GM18511 (cell line): ENCODE measurements at regions not wholly inside any gene's neighbourhood (a gene's known extent, or its start where the extent isn't known, plus 50 kb on each side); places are given as distances from the start of the nearest gene placed in this dataset.

Source experiments
- ATAC-seq: cut with Tn5 transposase; IDR thresholded peaks from one replicate; pipeline ENCODE4 v1.9.1; 2021; ENCODE audit warnings: mild to moderate bottlenecking, moderate library complexity; ENCODE audit not compliant: unreplicated experiment

DNA sequence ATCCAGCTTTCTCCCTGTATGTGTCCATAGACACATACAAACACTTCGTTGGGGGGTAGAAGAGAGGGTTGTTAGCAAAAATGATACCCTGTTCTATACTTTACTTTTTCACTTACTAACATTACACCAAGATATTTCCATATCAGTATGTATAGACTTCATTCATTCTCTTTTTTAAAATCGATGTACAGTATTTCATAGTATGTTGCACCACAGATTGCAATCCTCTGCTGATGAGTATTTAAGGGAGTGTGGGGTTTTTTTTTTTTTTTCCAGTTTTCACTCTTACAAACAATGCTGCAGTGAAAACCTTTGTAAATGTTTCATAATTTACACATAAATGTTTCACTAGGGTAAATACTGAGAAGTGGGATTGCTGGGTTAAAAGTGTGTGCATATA, 402.3 kb downstream of the LRATD1 start:
- ATAC-seq = no peak

DNA sequence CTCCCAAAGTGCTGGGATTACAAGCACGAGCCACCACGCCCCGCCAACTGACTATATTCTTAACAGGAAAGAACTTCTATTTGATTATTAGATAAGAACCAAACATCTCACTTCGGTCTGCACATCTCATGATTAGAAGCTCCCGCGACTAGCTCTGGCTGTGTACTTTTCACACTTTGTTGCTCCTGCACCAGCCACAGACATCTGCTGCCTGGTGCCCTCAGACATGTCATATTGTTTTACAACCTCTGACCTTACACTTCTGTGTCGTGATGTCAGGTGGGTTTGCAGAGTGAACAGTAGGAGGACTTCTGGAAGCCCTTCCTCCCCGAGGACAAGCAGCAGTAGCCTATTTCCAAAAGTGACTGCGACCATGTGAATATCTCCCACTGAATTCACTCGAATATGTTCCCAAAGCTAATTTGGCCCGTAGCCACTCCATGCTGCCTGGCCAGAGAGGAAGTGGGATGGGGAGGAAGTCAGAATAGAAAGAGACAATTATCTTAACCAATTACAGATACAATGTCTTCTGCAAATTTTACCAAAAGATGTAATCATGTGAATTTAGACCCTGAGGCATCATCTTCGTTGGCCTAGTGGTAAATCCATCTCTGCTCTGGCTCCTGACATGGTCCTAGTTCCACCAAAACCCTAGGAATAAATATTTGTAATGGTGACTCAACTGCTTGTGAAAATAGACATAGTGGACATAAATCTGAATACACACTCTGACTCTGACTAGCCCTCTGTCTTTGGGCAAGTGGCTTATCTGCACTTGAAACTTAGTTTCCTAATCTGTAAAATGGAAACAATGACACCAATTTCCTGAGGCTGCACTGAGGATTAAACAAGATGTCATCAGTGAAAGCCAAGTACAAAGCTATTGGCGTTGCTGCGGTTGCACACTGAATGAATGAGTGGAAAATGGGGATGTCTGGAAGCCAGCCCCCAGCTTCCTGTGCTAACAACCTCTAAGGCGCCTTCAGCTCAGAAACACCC, 406.1 kb downstream of the LRATD1 start:
- no peak for ATAC-seq

DNA sequence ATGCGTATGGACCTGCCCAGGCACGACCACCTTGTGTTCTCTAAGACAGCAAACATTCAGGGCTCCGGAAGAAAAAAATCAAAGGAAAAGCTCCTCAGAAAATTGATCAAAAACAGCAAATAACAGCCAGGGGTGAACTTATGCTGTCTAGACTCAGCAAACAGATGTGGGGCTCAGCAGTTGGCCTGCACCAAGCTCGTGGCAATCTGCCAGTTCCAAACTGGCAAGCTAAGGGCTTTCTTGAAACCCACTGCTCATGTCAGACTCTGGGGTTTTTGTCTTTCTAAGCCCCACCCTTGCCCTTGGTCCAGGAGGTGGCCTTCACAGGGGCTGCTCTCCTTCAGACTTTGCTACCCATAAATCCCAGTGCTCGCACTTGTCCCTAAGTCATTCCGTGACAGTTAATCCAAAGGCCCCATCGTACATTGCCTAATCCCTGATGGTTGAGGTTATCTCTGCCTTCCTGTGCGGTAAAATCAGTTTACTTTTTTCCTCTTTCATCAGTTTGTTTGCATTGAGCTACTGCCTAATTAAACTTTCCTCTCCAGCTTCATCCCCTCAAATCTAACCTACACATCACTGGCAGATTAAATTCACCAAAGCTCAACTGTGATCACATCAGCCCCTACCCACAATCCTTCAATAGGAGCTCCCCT, 408.0 kb downstream of the LRATD1 start:
- no peak for ATAC-seq

DNA sequence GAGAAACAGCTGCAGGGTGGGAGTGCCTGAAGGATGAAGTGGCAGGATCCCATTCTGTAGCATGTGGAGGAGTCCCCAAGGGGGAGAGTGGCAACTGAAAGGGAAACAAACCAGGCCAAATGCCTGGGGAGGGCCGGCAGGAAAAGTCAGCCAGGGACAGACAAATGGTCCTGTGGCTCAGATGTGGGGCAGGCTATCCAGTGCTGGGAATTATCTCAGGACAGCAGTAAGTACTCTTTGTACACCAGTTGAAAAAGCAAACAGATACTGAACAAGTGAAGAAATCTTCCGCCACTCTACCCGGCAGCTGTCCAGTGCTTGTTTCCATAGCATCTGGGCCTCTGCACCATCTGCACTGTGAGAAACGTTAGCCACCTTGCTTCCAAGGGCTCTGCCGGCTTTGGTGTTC, 408.9 kb downstream of the LRATD1 start:
- ATAC-seq = no peak

DNA sequence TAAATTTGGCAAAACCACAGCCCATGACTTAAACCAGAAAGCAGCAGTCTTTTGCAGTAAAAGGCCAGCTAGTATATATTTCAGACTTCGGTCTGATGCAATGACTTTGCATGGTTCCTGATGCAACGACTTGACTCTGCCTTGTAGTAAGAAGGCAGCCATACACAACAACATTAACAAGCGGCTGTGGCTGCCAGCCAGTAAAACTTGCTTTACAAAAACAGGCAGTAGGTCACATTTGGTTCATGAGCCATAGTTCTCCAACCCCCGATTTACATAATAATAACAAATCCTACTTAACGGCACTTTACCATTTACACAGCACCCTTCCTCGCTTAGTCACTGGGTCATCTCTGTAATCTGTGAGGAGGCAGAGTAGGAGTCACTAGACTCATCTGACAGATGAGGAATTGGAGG, 410.3 kb downstream of the LRATD1 start:
- ATAC-seq = no peak

DNA sequence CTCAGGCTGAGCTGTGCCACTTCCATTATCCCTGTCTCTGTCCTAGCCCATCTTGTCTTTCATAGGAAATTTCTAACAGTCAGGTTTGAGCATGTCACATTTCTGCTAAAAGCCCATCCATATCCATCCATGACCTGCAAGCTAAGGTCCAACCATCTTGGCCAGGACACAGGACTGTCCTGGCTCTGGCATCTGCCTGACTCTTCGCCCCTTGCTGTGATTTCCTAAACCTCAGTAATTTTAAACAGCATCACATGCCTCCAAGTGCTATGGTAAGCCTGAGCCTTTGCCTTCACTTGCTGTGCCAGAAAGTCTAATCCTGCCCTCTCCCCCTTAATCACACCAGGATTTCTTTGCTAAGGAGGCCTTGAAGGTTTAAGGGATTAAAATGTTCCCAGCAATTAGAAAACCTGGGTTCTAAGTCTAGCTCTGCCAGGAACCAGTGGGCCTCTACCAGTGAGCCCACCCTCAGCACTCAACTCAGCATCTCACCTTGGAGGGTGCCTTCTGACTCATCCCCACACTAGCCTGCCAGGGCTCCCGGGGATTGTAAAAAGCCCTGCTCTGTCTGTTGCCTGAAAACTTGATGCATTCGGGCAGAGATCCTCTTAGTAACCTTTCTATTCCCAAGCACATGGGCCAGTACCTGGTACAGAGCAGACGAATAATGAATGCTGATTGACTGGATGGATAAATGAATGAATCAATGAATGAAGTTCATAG, 411.0 kb downstream of the LRATD1 start:
- no peak for ATAC-seq

DNA sequence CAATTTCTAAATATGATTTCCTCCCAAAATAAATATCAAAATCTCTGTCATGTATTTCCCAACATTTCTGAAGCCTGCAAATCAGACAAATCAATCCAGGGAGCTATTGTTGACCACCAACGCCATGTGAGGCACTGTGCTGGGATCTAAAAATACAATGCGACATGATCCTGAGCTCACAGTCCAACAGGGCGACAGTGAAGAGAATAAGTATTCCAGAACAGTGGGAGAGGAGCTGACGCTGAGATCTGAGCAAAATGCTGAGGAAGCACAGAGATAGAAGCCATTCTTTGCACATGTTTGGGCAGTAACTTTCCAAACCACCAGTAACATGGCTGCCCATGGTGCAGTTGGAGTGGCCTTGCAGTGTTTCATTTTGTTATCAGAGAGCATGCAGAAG, 412.5 kb downstream of the LRATD1 start:
- no peak for ATAC-seq

DNA sequence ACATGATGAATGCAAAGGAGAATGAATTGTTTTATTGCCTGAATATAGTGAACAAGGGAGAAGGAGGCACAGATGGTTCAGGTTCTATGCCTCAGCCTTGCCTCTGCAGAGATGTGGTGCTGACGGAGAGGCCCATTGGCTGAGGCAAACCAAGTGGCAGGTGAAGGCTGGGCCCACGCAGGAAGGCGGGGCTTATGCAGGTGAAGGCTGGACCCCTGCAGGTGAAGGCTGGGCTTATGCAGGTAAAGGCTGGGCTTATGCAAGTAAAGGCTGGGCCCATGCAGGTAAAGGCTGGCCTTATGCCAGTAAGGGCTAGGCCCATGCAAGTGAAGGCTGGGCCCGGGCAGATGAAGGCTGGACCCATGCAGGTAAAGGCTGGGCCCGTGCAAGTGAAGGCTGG, 414.7 kb downstream of the LRATD1 start:
- no peak for ATAC-seq

DNA sequence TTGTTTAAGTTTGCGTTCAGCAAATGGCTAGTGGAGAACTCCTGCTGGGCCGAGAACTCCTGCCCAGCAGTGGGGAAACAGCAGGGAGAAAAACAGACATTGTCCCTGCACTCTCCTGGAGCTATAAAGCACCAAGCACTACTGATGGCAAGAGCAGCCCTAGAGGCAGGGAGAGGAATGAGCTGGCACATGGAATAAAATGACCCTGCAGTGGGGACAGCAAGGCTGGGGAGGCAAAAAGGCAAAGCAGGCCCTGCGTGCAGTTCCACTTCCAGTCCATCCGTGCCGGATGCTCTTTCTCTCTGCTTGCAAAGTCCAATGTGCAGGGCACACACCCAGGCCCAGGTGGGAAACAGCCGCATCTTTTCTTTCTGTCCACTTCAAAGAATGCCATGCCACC, 415.5 kb downstream of the LRATD1 start:
- ATAC-seq = no peak

DNA sequence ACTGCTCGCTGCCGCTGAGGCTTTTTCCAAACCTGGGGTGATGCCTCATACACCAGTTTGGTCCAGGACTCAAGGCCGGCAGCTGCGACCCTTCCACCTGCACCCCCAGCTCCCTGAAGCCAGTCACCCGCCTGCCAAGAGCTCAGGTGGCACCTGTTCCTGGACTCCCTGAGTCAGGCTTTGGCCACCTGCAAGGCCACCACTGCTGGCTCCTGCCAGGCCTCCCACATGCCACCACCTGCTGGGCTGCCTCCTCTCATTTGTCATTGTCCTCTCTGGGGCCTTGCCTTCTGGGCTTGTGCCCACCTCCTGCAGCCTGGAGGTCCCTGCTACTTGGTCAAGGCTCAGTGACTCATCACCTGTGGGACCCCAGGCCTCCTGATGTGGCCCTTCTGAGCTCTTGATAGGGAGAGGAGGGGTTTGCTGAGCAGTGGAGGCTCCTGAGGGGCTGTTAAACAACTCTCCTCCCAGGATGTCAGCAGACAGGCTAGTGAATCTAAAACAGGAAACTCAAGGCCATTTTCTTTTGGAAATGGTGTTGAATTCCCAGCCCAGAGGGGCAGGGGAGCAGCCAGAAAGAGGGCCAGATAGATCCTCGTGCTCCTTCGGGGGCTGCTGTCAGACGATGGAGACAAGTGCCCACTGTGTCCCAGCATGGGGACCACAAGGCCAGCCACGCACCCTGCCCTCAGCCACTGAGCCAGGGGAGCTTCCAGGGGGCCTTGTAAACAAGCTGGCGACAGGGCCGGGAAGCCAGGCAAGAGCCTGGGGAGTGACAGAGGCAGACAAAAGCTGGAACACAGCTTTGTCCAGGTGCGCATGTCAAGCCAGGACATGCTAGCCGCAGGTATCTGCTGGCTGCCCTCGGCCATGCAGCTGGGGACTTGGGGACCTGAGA, 416.8 kb downstream of the LRATD1 start:
- no peak for ATAC-seq

DNA sequence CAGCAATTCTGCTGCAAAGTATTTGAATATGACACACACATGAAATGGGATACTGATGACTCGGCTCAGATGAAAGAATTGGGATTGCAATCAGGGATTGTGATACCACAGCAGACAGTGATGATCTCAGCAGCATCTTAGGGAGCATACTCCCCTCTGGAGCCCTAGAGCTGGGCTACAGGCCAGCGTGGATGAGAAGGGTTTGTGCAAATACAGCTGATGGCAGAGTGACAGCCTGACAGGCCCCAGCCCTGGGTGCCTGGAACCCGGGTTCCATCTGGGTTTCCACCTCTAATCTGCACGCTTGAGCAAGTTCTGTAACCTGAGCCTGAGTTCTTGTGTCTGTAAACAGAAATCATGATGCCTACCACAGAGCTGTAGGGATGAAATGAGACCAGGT, 418.0 kb downstream of the LRATD1 start:
- ATAC-seq = no peak

DNA sequence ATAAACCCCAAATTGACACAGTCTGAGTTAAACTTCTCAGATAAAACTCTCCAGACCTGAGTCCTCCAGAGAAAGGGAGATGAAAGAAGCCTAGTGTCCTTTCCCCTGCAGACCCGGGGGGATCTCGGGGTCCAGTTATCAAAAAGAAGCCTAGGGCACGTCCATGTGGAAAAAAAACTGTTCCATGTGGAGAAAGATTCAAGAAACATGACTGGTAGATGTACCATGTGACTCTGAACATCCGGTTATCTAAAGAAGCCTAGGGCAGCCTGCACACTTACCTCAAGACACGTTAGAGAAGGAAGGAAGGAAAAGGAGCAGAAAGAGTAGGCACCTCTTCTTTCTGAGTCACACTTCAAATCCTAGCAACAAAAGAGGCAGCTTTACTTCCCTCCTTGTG, 421.0 kb downstream of the LRATD1 start:
- ATAC-seq = no peak

DNA sequence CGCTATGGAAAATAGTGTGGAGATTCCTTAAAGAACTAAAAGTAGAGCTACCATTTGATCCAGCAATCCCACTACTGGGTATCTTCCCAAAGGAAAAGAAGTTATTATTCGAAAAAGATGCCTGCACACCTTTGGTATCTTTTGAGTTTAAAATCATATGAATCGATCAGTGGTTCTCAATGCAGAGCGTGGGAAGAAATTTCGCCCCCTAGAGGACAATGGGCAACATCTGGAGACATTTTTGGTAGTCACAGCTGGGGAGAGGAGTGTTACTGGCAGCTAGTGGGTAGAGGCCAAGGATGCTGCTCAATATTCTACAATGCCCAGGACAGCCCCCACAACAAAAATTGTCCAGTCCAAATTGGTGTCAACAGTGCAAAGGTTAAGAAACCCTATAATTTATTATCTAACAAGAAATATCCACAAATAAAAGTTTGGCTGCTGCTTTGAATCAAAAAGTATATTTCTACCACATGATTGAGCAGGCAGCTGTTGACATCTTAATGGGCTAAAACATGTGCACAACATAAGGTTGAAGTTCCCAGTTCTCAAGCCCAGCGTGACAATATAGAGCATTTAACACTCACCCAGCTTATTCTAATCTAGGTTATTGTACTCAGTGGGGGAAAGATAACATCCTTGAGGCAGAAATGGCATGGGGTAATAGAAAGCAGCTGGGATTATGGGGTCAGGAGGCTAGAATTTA, 425.7 kb downstream of the LRATD1 start:
- no peak for ATAC-seq

DNA sequence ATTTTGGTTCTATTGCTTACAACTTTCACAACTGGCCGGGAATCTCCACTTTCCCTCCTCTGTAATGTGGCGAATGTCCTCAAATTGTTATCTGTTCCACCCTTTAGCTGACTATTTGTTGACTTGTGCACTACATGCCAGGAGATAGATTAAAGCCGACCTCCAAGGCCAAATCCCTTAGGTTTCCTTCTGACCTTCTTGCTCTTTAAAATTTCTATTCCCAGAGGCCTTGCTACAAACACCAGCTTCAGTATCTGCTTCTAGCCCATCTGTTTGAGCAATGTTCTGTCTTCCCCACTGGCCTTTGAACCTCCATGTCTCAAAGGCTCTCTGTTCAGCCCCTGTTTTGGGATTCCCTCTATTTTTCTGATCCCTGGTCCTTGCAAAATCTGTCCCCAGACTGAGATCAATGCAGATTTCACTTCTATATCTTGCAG, 426.2 kb downstream of the LRATD1 start:
- no peak for ATAC-seq

DNA sequence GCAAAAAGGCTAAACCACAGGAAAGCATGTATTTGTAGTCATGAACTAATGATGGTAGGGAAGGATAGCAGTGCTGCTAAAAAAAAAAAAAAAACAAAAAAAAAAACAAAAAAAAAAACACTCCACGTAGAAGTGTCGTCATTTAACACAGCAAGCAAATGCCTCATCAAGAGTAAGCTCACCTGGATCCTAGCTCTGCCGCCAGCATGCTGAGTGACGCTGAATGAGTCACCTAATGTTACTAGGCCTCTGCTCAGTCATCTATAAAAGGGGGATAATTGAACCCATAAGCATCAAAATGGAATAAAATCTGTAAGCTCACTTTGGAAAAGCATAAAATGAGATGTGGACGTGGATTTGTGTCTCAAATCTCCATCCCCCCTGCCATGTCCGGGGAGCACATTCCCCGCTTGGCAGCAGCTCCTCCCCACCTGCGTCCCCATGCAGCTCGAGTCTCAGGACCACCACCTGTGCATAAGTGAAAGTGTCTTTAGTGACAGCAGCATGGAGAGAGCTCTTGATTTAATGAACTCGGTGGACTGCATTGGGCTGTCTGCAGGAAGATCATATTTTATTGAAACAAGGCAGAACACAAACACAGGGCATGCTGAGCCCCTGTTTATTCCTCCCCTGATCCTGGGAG, 427.5 kb downstream of the LRATD1 start:
- no peak for ATAC-seq

DNA sequence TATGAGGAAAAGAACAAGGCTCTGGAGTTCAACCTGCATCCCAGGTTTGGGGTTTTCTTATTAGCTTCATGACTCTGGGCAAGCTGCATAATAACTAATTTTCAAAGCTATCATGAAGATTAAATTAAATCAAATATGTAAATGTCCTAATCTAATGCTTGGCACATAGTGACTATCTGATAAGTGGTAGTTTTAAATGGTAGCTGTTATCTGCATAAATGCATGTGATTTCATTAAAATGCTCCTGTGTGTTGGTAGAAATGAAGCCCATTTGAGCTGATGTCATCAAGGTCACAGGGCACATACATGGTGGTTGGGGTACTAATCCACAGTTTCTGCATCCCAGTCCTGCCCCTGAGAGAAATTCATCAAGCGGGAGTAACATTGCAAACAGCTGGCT, 428.8 kb downstream of the LRATD1 start:
- ATAC-seq = no peak

DNA sequence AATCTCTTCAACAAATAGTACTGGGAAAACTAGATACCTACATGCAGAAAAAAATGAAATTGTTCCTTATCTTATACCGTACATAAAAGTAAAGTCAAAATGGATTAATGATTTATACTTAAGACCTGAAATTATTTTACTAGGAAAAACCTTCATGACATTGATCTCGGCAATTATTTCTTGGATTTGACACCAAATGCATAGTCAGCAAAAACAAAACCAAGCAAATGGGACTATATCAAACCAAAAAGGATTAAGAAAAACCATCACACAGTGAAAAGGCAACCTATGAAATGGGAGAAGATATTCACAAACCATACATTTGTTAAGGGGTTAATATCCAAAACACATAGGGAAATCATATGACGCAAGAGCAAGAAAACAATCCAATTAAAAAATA, 433.6 kb downstream of the LRATD1 start:
- ATAC-seq = no peak

DNA sequence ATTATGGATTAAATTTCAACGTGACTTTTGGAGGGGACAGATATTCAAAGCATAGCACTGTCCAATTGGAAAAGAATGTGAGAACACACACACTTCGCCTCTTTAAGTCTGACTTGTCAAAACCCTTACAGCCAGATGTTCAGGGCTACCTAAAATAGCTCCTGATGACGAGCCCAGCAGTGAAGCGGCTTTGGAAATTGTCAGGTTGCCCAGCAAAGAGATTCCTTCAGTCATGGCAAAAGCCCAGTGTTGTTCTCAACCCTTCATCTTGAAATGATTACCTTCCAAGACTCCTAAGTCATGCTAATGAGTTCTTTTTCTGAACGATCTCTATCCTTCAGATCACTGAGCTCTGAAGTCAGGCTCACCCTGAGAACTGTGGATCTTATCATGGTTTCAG, 436.6 kb downstream of the LRATD1 start:
- ATAC-seq = no peak

DNA sequence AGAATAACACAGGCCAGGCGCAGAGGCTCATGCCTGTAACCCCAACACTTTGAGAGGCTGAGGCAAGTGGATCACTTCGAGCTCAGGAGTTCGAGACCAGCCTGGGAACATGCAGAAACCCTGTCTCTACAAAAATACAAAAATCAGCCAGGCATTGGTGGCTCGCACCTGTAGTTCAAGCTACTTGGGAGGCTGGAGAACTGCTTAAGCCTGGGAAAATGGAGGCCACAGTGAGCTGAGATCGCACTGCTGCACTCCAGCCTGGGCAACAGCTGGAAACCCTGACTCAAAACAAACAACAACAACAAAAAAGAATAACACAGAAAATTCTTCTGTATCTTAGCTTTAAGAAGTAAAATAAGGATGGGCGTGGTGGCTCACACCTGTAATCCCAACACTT, 440.3 kb downstream of the LRATD1 start:
- no peak for ATAC-seq
